ENCODE measurements at regions not wholly inside any gene's neighbourhood (a gene's known extent, or its start where the extent isn't known, plus 50 kb on each side); places are given as distances from the start of the nearest gene placed in this dataset.
"Not testable (repeated sequence)": the region's sequence is repeated elsewhere in the genome, so short reads cannot be mapped to it uniquely, and the experiment has no call there.

DNA sequence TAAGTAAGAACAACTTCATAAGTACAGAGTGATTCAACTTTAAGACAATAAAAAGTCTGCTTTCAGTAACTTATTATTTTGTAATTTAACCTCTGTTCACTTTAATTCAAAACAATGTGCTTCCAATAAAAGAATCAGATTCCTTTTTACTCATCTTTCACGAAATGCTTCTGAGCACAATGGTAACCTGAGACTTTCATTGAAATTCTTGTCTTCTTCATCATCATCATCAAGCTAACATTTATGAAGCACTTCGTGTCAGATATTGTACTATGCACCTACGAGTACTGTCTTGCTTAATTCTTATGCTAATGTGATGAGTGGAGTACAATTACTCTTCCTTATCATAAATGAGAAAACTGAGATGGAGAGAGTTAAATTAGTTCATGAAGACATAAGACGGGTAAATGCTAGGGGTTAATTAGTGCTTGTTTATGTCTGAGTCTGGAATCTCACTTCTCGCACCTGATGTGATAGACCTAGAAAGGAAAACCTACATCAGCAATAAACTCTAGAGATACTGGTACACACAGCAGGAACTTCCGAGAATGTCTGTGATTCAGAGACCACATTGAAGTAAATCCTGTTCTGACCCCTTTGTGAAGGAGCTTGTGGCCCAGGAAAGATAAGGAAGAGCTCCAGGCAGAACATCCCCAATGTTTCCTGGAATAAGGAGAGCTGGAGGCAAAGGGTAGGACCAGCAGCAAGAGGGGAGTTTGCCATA is 227.6 kb upstream of the ETAA1 start:
- intact Hi-C loops (cut with DNase I) = no loop called here
- DNase-seq = no peak
- ATAC-seq (ENCODE audit: poor library complexity) = no peak

DNA sequence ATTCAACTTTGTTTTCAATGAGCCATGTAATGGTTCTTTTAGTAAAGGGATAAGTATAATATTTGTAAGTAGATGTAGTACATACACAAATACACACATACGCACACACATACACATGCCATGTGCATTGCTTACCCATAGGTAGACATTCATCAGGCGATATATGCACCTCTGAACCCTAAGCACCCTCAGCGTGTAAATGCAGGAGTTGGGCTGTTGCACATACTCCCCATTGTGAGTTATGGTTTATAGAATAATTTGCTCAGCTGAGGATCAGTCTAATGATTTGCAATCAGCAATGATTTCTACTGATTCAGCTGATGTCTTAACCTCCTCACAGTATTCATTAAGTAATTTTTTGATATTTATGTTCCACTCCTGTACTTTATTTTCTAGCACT is 217.6 kb upstream of the ETAA1 start:
- intact Hi-C loops (cut with DNase I) = no loop called here
- DNase-seq (no peak), ATAC-seq (ENCODE audit: poor library complexity) (no peak)

DNA sequence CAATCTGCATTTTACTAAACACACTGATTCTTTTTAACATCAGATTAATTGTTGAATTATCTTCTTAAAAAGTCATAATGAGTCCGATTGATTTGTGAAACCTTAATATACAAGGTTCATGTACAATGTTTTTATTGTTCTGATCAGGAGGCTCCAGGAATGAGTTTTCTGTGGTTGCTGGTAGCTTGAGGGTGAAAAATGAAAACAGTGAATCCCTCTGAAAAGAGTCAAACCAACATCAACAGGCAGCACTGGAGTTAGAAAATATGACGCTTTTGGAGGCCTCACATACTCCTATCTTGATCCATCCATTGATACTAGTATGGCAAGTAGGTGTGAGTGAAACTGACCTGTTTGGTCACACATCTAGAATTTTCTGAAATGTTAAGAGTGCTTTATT is 216.3 kb upstream of the ETAA1 start:
- no peak for ATAC-seq (ENCODE audit: poor library complexity)
- intact Hi-C loops (cut with DNase I) = no loop called here
- no peak for DNase-seq

DNA sequence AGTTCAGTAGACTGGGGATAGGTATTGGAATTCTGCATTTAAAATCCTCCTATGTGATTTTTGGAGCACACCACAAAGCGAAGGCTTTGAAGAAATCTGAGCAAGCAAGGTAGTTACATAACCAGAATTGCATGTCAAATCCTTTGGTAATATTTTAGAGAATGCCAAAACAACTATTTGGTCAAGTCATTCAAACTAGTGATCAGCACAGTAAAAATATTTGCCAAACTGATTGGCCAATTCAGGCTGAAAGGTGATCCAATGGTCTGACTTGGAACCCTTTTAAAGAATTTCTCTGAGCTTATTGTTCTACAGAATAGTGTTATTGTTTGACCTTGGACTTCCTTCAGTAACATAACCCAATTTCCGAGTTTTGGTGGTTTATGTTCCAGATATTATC is 214.2 kb upstream of the ETAA1 start:
- no peak for ATAC-seq (ENCODE audit: poor library complexity)
- intact Hi-C loops (cut with DNase I) = no loop called here

DNA sequence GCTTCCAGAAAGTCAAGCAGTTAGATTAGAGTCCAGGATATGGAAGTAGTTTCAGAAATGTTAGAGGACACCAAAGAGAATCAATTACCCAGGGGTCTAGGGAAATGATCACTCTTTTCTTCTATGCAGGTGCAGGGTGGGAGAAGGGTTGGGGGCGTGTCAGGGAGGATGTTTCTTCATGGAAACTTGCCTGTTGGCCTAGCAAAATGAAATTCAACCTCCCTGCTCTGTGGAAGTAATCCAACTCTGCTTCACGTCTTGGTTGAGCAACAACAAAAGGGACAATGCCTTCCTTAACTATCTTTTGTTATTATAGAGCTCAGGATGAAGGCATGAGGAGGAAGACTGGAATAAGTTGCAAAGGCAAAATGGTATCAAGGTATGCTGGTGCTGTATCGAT is 210.8 kb upstream of the ETAA1 start:
- intact Hi-C loops (cut with DNase I) = no loop called here

More for the DNA sequence above, 214.2 kb upstream of the ETAA1 start:
- no peak for DNase-seq

DNA sequence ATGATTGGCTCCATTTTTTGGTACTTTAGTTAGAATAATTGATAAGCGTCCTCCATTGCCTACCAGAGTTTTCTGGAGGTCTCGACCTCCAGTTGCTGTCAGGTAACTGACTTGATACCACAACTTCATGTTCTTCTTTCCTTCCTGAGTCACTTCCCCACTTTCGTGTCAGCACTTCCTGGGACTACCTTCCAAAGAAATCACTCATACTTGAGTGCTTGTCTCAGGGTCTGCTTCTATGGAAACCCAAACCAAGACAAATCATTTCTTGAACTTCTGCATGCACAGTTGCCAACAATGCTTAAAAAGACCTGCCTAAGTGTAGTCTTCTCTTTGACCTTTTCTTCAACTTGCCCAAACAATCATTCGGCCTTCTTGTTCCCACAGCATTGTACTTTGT is 210.3 kb upstream of the ETAA1 start:
- ATAC-seq (ENCODE audit: poor library complexity) (no peak), DNase-seq (no peak)
- intact Hi-C loops (cut with DNase I) = no loop called here

More for the DNA sequence above, 210.8 kb upstream of the ETAA1 start:
- DNase-seq (no peak), ATAC-seq (ENCODE audit: poor library complexity) (no peak)

DNA sequence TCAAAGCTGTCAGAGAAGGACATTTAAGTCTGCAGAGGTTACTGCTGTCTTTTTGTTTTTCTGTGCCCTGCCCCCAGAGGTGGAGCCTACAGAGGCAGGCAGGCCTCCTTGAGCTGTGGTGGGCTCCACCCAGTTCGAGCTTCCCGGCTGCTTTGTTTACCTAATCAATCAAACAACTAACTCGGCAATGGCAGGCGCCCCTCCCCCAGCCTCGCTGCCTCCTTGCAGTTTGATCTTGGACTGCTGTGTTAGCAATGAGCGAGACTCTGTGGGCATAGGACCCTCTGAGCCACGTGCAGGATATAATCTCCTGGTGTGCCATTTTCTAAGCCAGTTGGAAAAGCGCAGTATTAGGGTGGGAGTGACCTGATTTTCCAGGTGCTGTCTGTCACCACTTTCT is 201.8 kb upstream of the ETAA1 start:
- ATAC-seq (ENCODE audit: poor library complexity); intact Hi-C loops (cut with DNase I); DNase-seq: not testable (repeated sequence)

DNA sequence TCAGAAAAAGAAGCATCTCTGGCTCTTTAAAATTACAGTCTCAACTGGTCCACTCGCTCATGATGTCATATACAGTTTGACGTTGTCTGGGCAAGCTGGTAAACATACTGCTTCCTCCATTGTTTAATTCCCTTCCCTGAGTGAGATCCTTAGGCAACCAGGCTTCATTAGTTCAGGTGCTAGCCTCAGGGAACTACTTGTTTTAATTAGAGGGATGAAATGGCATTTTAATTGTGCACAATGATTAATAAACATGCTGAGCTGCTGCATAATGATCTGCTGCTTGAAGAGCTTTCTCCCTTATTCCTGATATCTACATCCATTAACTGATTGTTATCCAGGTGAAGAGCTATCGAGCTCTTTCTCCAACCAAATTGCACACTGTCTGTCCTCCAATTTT is 195.6 kb upstream of the ETAA1 start:
- DNase-seq = no peak

DNA sequence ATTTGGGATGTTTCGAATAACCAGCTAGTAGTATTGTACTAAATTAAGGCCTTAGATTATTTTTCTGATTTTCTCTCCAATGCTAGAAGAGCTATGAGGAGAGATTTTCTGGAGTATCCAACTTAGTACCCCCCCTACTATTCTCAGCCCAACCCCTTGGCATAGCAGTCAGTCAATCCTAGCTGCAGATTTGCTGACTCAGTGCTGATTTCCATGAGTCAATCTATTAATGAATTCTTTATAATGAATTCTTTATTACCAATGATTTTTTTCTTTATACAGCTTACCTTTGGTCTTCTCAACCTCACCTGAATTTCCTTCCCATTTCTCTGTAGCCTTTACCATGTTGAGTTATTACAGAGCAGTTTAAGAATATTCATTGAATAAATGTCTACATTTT is 192.8 kb upstream of the ETAA1 start:
- DNase-seq = no peak
- no peak for ATAC-seq (ENCODE audit: poor library complexity)
- intact Hi-C loops (cut with DNase I) = no loop called here

More for the DNA sequence above, 195.6 kb upstream of the ETAA1 start:
- intact Hi-C loops (cut with DNase I) = no loop called here
- ATAC-seq (ENCODE audit: poor library complexity) = no peak

DNA sequence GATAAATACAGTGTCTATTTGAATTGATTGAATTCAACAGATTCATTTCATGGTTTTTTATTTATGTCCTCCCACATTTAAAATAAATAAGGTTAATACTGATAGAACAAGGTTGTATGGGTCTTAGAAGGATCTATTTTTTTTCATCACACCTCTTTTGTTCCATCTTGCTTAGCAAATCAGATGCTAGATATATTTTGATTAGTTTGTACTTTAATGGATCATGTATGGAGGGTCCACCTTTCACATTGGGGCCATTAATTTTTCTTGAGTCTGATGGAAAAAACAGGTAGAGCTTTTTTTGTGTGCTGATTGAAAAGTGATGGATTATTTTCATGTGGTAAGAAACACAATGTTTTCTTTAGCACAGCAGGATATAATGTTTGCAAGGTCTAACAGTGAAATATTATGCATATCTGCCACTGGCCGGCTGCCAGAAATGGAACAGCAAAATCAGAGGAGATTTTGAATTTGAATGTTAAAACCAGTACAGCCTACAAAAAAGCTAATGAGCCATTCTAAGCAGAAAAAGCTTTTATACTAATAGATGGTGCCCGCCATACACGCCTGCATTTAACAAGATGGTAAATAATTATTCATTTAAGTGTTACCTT is 188.1 kb upstream of the ETAA1 start:
- ATAC-seq (ENCODE audit: poor library complexity) (no peak), DNase-seq (no peak)
- intact Hi-C loops (cut with DNase I) = no loop called here

DNA sequence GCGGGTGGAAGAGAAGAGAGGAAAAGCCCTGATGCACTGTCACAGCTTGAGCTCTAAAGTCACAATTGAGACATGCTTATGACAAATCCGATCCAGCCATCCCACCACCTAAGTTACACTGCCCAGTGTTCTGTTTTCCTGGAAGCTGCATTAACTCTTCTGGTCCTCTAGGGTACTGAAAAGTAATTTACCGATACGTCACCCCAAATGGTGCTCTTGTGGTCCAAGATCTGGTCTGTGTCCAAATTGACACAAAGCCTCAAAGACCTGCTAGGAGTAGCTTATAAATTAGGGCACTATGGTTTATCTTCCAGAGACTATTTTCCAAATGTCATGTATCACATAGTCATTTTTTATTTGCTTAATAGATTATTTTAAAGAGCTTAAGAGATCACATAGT is 186.7 kb upstream of the ETAA1 start:
- intact Hi-C loops (cut with DNase I) = no loop called here
- DNase-seq (no peak), ATAC-seq (ENCODE audit: poor library complexity) (no peak)

DNA sequence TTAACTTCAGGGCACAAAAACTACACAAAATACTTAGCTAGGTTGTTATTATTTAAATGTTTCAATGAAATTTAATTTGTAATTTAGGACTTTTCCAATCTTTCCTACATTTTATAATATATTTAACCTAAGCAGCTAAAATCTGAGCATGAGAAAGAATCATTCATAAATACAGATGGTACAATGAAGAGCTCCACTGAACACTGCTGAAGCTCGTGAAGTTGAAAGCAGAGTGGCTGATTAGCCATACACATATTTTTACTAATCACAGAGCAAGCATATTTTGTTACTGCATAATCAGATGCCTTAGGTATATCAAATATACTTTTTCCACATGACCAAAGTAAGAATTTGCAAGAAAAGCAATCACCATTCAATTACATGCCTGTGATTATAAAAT is 184.9 kb upstream of the ETAA1 start:
- intact Hi-C loops (cut with DNase I) = no loop called here
- DNase-seq (no peak), ATAC-seq (ENCODE audit: poor library complexity) (no peak)

DNA sequence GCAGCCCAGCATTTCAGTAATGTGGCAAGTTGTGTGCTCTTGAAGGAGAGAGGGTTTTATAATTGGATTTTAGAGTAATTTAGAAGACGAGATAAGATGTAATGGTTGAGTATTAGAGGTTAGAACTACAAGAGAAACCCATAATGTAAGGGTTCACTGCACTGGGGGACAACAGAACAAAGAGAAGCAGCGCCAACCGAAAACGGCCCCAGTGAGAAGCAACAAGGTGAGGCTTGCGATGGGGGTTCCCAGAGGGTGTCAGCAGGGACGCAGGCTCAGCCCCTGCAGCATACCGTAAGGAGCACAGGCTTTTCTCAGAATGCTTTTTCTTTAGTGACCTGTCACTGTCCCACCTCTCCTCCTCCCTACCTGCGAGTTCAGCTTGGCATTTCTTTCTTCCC is 183.9 kb upstream of the ETAA1 start:
- intact Hi-C loops (cut with DNase I) = no loop called here
- no peak for DNase-seq
- ATAC-seq (ENCODE audit: poor library complexity) = no peak

DNA sequence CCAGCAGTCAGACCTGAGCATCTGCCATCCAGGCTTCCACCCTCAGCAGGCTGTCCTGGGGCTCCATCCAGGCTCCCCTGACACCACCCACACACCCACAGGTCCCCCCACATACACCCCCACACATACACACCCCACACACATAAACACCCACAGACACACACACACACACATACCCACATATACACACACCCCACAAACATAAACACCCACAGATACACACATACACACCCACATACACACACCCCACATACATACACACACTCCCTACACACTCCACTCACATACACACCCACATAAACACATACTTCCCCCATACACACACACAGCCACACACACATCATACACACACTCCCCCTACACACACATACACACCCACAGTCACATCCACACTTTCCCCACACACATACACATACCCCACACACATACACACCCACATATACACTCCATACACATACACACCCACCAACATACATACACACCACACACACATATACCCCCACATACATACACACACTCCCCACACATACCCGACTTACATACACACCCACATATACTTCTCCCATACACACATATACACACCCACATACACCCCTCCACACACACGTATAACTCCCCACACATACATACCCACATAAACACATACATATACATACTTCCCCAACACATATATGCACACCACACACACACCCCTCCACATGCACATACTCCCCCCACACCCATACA is 183.3 kb upstream of the ETAA1 start:
- intact Hi-C loops (cut with DNase I) = no loop called here
- ATAC-seq (ENCODE audit: poor library complexity) (no peak), DNase-seq (no peak)

DNA sequence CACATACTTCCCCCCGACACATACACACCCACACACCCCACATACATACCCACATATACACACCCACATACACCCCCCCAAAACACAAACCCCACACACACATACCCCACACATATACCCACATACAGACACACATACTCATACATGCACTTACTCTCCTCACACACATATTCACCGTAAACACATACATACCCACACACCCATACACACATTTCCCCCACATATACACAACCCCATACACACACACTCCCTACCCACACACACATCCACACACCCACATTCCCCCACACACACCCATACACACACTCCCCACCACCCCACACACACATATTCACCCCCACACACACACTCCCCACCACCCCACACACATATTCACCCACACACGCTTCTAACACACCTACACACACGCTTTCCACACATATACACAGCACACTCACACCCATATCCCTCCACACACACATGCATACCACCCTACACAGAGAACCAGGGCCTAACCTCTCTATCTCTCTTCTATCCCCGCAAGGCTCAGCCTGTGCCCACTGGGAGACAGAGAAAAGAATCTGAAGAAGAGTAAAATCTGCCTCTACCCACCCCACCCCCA is 182.4 kb upstream of the ETAA1 start:
- intact Hi-C loops (cut with DNase I) = no loop called here
- ATAC-seq (ENCODE audit: poor library complexity) (no peak), DNase-seq (no peak)

DNA sequence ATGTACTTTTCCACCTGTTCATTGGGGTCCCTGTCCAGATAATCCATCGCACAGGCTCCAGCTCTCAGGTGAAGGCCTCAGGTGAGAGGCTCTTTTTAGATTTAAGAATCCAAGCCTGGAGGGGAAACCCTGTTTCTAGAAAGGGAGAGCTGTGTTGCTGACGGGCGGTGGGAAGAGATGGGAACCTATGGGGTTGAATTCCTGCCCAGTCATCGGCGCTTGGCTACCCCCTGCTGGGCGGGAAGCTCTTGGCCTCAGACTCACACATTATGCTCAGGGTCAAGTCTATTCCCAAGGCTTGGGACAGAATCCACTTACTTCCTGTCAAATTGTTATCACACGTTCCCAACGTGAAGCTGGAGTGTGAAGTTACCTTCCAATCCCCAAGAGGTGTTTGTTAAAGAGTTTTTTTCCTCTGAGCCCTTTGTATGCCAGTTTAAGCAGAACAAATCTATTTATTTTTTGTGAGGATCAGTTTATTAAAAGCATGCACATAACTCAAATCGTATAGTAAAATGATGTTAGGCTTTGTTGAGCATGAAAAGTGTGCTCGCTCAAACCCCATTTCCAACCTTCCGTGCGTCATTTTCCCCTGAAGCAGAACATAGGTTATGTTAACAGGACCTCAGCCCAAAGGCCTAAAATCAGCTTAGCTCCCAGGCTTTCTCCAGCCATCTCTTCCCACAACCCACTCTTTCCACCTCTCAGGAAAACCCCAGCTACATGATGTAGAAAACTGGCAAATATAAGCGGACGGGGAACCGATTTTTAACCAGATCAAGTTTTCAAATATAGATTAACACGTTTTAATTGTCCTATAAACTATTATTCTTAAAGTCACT is 181.7 kb upstream of the ETAA1 start:
- intact Hi-C loops (cut with DNase I) = no loop called here
- DNase-seq (no peak), ATAC-seq (ENCODE audit: poor library complexity) (no peak)

DNA sequence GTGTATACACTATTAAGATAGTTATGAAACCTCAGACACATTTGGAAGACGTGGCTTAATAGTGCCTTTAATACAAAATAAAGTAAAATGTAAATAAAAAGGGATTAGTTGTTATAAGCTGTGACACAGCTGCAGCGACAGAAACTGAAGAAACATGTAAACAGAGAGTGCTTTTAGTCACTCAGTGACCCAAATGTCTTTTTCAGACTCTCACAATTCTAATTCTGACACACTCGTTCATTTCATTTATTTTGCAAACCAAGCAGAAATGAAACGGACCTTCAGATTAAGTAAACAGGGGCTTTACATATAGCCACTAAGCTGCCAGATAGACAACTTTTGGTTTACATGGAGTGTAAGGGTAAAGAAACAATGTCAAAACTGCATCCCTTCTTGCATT is 181.0 kb upstream of the ETAA1 start:
- intact Hi-C loops (cut with DNase I) = no loop called here
- DNase-seq (no peak), ATAC-seq (ENCODE audit: poor library complexity) (no peak)

DNA sequence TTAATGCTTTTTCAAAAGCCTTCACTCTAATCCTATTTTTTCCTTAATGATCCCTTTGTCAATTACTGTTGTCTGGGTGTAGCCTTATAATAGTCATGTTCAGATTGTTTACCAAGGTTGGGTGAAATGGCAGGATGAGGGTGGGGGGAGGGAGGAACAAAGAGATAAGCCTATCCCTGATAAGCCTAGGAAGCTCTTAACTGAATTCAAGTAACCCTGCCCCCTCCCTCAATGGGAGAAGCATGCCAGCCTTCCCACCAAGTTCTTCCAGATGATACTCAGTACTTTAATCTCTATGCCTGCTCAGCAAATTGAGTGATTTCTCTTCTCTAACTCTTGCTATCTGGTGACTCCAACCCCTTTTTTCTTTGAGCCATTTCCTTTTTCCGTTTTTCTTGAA is 180.3 kb upstream of the ETAA1 start:
- no peak for DNase-seq
- no peak for ATAC-seq (ENCODE audit: poor library complexity)
- intact Hi-C loops (cut with DNase I) = no loop called here

DNA sequence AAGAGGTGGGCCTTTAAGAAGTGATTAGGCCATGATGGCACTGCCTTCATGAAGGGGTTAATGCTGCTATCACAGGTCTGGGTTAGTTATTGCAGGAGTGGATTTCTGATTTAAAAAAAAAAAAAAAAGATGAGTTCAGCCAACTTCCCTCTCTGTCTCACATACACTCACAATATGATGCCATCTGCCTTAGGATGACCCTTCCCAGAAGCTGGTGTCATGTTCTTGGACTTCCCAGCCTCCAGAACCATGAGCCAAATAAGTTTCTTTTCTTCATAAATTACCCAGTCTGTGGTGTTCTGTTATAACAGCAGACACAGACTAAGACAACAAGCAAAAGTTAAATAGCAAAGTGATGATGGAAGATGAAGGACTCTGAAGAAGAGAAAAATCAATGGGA is 179.7 kb upstream of the ETAA1 start:
- intact Hi-C loops (cut with DNase I) = no loop called here
- DNase-seq (no peak), ATAC-seq (ENCODE audit: poor library complexity) (no peak)
